ENCODE measurements at regions not wholly inside any gene's neighbourhood (a gene's known extent, or its start where the extent isn't known, plus 50 kb on each side); places are given as distances from the start of the nearest gene placed in this dataset.

DNA sequence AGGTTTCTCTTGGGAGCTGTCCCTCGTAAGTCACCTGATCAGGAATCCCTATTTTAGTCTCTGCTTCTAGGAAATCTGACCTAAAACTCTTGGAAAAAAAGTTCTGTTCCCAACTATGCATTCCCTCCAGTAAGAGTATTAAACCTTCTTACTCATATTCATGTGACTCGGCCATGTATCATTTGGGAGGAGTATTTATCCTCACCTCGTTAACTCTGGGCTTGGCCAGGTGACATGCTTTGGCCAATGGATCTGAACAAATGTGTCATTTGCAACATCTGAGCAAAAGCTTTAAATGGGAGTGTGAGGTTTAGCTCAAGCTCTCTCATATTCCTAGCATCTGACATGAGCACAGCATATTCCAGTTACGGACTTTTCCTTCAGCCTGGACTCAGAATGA, 226.8 kb downstream of the NUAK1 start:
- no peaks in the 10 kb centered on the region for H3K9me3 ChIP-seq (ENCODE audit: control insufficient read depth, low read length, poor library complexity, severe bottlenecking)
- no peaks in the 10 kb centered on the region for H3K27me3 Mint-ChIP-seq
- H3K36me3 Mint-ChIP-seq (ENCODE audit: low read depth) = no peaks in the 10 kb centered on the region
- DNase-seq (no peak), ATAC-seq (no peak)
- no peaks in the 10 kb centered on the region for H3K4me1 Mint-ChIP-seq
- no peak overlapping the region for H3K27ac Mint-ChIP-seq
- no peak overlapping the region for H3K4me3 Mint-ChIP-seq

DNA sequence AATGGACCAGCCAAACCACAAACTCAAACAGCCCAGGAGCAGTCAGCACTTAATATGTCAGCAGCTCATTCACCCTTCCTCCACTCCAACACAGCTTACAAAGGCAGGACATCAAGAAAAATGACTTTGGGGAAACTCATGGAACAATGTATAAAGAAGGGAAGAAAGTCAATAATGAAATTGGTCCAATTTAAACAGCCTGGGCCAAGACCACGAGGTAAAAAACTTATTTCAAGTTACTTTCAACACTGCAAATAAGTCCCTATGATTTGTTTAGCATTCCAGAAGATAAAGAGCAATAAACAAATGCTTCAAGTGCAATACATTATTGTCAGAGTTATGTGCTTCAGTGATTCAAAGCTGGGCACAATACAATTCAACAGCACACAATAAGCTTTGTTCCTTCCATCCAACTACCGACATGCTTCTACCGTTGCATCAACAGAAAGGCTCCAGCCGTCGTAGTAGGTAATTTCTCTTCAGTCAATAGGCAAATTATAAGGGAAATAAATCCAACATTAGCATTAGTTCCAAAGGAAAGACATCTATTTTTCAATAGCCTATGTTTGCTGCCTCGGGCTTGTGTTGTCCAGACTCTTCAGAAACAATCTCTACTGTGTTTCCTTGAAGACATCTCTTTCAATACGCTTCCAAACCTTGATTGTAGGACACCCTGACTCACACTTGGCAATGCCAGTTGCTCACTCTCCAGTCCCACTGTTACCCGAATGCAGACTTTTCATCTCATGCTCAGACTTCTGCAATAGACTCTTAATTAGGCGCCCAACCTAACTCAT, 225.7 kb downstream of the NUAK1 start:
- H3K9me3 ChIP-seq (ENCODE audit: control insufficient read depth, low read length, poor library complexity, severe bottlenecking) = no peaks in the 10 kb centered on the region
- Mint-ChIP-seq H3K4me1 (no peaks in the 10 kb centered on the region), H3K27me3 (no peaks in the 10 kb centered on the region), H3K27ac (no peak overlapping the region), H3K4me3 (no peak overlapping the region), H3K36me3 (ENCODE audit: low read depth) (no peaks in the 10 kb centered on the region)
- DNase-seq = no peak
- no peak for ATAC-seq

DNA sequence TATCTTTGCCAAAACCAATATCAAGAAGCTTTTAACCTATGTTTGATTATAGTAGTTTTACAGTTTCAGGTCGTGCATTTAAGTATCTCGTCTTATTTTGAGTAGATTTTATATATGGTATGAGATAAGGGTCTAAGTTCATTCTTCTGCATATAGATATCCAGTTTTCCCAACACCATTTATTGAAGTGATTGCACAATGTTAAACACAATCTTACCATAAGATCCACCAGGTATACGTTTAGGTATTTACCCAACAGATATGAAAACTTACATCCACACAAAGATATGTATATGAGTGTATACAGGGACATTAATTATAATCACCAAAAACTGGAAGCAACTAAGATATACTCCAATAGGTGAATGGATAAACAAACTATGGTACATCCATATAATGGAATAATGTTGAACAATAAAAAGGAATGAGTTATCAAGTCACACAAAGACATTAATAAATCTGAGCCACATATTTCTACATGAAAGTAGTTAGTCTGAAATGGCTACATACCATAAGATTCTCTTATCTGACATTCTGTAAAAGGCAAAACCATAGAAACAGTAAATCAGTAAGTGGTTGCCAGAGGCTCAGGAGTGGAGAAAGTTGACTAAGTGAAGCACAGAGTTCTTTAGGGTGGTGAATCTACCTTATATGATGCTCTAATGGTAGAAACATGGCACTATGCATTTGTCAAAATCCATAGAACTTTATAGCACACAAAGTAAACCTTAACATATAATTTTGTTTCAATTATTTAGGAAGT, 222.6 kb downstream of the NUAK1 start:
- H3K9me3 ChIP-seq (ENCODE audit: control insufficient read depth, low read length, poor library complexity, severe bottlenecking) = no peaks in the 10 kb centered on the region
- H3K4me1 Mint-ChIP-seq = no peaks in the 10 kb centered on the region
- H3K36me3 Mint-ChIP-seq (ENCODE audit: low read depth) = no peaks in the 10 kb centered on the region
- no peak overlapping the region for H3K27ac Mint-ChIP-seq
- ATAC-seq (no peak), DNase-seq (no peak)
- H3K4me3 Mint-ChIP-seq = no peak overlapping the region
- H3K27me3 Mint-ChIP-seq = peaks cover 8% of the 10 kb centered on the region

DNA sequence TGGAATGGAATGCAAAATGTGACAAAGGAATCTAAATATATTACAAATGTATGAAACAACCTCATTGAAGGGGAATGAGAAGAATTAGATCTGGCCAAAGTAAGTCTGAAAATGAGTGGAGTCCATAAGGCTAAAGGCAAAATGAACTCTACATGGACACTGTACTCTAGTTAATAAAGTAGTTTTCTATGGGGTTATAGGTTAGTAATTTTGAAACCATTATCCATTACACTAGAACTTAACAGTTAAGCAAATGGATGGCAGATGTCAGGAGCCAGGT, 222.1 kb downstream of the NUAK1 start:
- Mint-ChIP-seq H3K4me1 (no peaks in the 10 kb centered on the region), H3K27ac (no peak overlapping the region), H3K27me3 (peaks cover 8% of the 10 kb centered on the region), H3K4me3 (no peak overlapping the region), H3K36me3 (ENCODE audit: low read depth) (no peaks in the 10 kb centered on the region)
- no peak for ATAC-seq
- H3K9me3 ChIP-seq (ENCODE audit: control insufficient read depth, low read length, poor library complexity, severe bottlenecking) = no peaks in the 10 kb centered on the region
- no peak for DNase-seq

DNA sequence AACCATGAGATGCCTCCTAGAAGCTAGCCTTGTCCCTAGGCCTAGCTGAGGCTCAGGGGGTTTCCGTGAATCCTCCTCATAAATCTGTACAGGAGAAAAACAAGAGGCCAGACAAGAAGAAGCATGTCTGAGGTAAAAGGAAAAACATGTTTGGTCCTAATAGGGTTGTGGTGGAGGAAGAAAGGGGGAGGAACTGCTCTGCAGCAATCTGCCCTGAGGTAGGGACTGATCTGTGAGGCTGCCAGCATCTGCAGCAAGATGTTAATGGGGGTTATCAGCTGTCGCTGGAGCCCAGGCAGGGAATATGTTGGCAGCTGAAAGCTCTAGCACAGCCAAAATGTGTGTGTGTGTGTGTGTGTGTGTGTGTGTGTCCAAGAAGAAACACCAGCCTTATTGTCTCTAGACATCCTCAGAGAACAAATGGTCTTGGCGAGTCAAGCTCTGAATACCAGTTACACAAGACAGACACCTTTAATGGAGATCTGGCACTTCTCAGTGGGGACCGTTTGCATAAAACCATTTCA, 218.5 kb downstream of the NUAK1 start:
- Mint-ChIP-seq H3K4me3 (no peak overlapping the region), H3K36me3 (ENCODE audit: low read depth) (no peaks in the 10 kb centered on the region), H3K27ac (no peak overlapping the region), H3K27me3 (peaks cover 13% of the 10 kb centered on the region), H3K4me1 (no peaks in the 10 kb centered on the region)
- ATAC-seq = no peak
- no peaks in the 10 kb centered on the region for H3K9me3 ChIP-seq (ENCODE audit: control insufficient read depth, low read length, poor library complexity, severe bottlenecking)
- DNase-seq = no peak

DNA sequence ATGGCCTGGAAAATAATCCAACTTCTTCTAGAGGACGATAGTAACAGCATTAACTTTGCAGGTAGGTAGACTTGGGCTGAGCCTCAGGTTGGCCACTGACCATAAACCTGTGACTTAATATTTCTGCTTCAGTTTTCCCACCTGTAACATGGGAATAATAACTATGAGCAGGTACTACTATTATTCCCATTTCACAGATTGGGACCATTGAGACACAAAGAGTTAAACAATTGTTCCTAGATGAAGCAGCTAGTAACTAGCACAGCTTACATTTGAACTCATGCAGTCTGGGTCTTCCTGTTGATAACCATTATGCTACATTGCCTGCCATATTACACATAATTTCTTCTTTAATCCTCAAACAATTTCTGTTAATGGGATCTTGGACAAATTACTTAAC, 217.7 kb downstream of the NUAK1 start:
- Mint-ChIP-seq H3K36me3 (ENCODE audit: low read depth) (no peaks in the 10 kb centered on the region), H3K27ac (no peak overlapping the region), H3K4me1 (no peaks in the 10 kb centered on the region), H3K4me3 (no peak overlapping the region), H3K27me3 (peaks cover 13% of the 10 kb centered on the region)
- no peak for DNase-seq
- H3K9me3 ChIP-seq (ENCODE audit: control insufficient read depth, low read length, poor library complexity, severe bottlenecking) = no peaks in the 10 kb centered on the region
- ATAC-seq = no peak

DNA sequence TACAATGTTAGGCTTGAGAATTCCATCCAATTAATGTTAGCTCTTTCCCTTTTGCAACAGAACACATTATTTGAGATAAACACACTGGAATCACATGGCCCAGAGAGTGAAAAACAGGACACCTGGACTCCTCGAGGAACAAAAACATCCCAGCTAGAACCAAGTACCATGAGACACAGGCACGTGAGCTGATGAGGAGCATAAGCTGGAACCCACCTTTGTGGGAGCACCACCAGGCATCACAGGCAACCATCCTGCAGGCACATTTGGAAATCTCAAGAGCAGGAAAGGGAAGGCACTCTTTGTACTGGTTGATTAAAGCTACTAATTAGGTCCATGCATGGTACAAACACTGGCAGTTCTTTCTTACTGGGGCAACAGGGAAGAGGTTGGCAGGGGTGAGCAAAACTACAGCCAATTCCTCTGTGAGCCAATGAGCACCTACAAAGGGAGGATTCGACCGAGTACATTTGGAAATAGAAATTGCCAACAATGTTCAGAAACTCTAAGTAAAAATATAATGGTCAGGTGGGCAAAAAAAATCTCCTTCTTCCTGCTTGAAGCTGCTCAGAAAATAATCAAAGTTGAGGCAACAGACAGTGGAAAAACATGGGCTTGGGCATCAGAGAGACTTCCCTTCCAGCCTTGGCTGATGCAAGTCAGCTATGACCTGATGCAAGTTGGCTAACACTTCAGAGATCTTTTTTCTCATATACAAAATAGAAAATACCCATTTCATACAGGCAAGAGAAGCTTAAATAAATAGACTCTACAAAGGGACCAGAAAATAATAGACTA, 216.7 kb downstream of the NUAK1 start:
- Mint-ChIP-seq H3K27ac (no peak overlapping the region), H3K4me1 (no peaks in the 10 kb centered on the region), H3K27me3 (peaks cover 13% of the 10 kb centered on the region), H3K36me3 (ENCODE audit: low read depth) (no peaks in the 10 kb centered on the region), H3K4me3 (no peak overlapping the region)
- no peak for ATAC-seq
- no peak for DNase-seq
- no peaks in the 10 kb centered on the region for H3K9me3 ChIP-seq (ENCODE audit: control insufficient read depth, low read length, poor library complexity, severe bottlenecking)

DNA sequence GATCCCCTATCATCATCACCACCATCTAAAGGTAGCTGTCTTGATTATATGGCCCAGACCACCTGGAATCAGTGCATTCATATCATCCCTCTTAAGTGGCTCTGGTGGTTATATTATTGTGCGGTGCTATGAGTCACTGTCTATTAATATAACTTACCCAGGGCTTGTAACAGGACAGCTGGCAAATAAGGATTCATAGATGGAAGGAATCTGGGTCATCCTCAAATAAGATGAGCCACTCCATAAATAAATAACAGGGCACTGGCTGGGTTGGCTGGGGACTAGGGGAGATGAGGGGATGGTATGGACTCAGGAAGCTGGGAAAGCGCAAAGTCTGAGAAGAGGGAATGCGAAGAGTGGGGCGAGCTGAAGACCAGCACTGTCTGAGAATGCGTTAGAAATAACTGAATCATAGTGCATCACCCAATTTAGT, 216.1 kb downstream of the NUAK1 start:
- ATAC-seq (no peak), DNase-seq (no peak)
- Mint-ChIP-seq H3K4me3 (no peak overlapping the region), H3K27ac (no peak overlapping the region), H3K4me1 (no peaks in the 10 kb centered on the region), H3K27me3 (peaks cover 13% of the 10 kb centered on the region), H3K36me3 (ENCODE audit: low read depth) (no peaks in the 10 kb centered on the region)
- H3K9me3 ChIP-seq (ENCODE audit: control insufficient read depth, low read length, poor library complexity, severe bottlenecking) = no peaks in the 10 kb centered on the region

DNA sequence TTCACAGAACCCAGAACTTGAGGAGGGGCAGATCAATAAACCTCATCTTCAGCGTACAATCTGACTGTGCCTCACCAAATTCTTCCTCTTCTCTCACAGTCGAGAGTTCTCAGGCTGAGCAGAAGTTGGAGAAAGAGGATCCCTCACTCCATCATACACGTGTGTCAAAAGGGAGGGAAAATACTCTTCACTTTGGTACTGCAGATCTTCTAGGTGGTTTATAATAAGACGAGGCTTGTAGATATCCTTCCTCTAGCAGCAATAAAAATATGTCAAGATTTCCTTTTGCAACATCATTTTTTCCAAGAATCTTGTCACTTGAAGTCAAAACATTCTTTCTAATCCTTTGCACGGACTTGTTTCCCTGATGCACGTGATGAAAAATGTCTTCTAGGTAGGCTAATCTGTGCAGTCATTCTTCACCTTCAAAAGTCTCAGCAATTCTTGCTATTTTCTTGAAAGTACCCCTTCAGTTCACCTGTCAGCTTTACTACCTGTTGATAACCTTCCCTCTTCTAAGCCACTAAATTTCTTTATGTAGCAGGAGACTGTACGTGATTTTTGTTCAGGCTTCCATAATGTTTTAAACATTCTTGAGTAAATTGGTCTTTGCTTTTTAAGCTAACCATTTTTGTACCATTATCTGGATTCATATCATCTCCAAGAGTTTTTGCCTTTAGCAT, 214.1 kb downstream of the NUAK1 start:
- no peak overlapping the region for H3K27ac Mint-ChIP-seq
- peaks cover 7% of the 10 kb centered on the region for H3K27me3 Mint-ChIP-seq
- no peak overlapping the region for H3K4me3 Mint-ChIP-seq
- ATAC-seq = no peak
- no peak for DNase-seq
- no peaks in the 10 kb centered on the region for H3K9me3 ChIP-seq (ENCODE audit: control insufficient read depth, low read length, poor library complexity, severe bottlenecking)
- no peaks in the 10 kb centered on the region for H3K36me3 Mint-ChIP-seq (ENCODE audit: low read depth)
- no peaks in the 10 kb centered on the region for H3K4me1 Mint-ChIP-seq

DNA sequence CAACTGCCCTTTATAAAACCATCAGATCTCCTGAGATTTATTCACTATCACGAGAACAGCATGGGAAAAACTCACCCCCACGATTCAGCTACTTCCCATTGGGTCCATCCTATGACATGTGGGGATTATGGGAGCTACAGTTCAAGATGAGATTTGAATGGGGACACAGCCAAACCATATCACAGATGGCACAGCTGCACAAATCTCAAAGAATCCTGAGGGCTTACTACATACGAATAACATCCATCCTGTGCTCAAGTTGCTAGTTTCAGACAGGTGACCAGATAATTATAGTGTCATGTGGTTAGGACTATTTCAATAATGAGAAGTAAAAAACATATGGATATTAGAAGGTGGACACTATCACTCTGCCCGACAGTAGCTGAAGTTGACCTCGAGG, 211.2 kb downstream of the NUAK1 start:
- no peaks in the 10 kb centered on the region for H3K4me1 Mint-ChIP-seq
- no peaks in the 10 kb centered on the region for H3K36me3 Mint-ChIP-seq (ENCODE audit: low read depth)
- no peaks in the 10 kb centered on the region for H3K9me3 ChIP-seq (ENCODE audit: control insufficient read depth, low read length, poor library complexity, severe bottlenecking)
- H3K4me3 Mint-ChIP-seq = no peak overlapping the region
- no peak for ATAC-seq
- no peaks in the 10 kb centered on the region for H3K27me3 Mint-ChIP-seq
- DNase-seq = no peak
- H3K27ac Mint-ChIP-seq = no peak overlapping the region

DNA sequence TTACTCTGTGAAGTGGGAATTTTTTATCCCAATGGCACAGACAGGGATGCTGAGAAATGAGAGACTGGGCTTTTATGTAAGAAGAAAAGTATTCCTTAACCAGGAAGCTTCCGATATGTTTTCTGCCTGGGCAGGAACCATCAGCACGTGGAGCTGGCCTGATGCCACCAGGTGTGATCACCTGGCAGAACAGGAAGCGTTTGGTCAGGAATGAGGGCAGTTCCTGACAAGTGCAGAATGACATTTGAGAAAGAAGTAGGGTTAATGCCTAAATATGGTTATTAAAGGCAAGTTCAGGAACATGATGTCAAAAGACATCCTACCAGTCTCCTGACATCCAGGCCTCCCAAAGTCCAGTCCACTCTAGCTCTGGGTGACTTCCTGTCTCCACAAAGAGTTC, 210.3 kb downstream of the NUAK1 start:
- Mint-ChIP-seq H3K4me3 (no peak overlapping the region), H3K36me3 (ENCODE audit: low read depth) (no peaks in the 10 kb centered on the region), H3K27me3 (no peaks in the 10 kb centered on the region), H3K27ac (no peak overlapping the region), H3K4me1 (no peaks in the 10 kb centered on the region)
- no peak for ATAC-seq
- DNase-seq = no peak
- no peaks in the 10 kb centered on the region for H3K9me3 ChIP-seq (ENCODE audit: control insufficient read depth, low read length, poor library complexity, severe bottlenecking)

DNA sequence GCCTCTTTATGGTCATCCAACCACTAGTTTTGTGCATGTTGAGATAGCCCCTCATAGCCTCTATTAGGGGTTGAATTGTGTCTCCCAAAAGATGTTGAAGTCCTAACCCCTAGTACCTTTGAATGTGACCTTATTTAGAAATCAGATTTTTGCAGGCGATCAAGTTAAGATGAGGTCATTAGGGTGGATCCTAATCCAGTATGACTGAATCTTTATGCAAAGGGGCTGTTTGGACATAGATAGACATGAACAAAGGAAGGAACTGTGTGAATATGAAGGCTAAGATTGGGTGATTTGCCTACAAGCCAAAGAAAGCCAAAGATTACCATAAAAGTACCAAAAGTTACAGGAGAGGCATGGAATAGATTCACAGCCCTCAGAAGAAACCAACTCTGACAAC, 209.6 kb downstream of the NUAK1 start:
- no peak for DNase-seq
- no peak overlapping the region for H3K27ac Mint-ChIP-seq
- ATAC-seq = no peak
- no peaks in the 10 kb centered on the region for H3K4me1 Mint-ChIP-seq
- H3K9me3 ChIP-seq (ENCODE audit: control insufficient read depth, low read length, poor library complexity, severe bottlenecking) = no peaks in the 10 kb centered on the region
- no peaks in the 10 kb centered on the region for H3K36me3 Mint-ChIP-seq (ENCODE audit: low read depth)
- H3K4me3 Mint-ChIP-seq = no peak overlapping the region
- peaks cover 2% of the 10 kb centered on the region for H3K27me3 Mint-ChIP-seq
